HG03066 (cell line): ENCODE measurements at regions not wholly inside any gene's neighbourhood (a gene's known extent, or its start where the extent isn't known, plus 50 kb on each side); places are given as distances from the start of the nearest gene placed in this dataset.

ENCODE experiments used
- ATAC-seq: cut with Tn5 transposase; IDR thresholded peaks from one replicate; pipeline ENCODE4 v1.9.1; 2021; ENCODE audit warnings: low read depth; ENCODE audit not compliant: unreplicated experiment

GRCh38 chr13:107832500-107833100, 382.7 kb downstream of the LIG4 start:
- ATAC-seq: no peak

- ATAC-seq: no peak
Observed at GRCh38 chr13:107830804-107831203, 384.5 kb downstream of the LIG4 start.

- no peak for ATAC-seq
Observed at GRCh38 chr13:107827840-107828549, 387.3 kb downstream of the LIG4 start.

- ATAC-seq: no peak
Observed at GRCh38 chr13:107824635-107825034, 390.7 kb downstream of the LIG4 start.

GRCh38 chr13:107822006-107822405, 393.3 kb downstream of the LIG4 start:
- no peak for ATAC-seq

GRCh38 chr13:107821492-107821891, 393.8 kb downstream of the LIG4 start:
- no peak for ATAC-seq

- ATAC-seq: no peak
Observed at GRCh38 chr13:107819071-107819470, 396.3 kb downstream of the LIG4 start.

GRCh38 chr13:107817647-107818287, 397.6 kb downstream of the LIG4 start:
- no peak for ATAC-seq

- no peak for ATAC-seq
Observed at GRCh38 chr13:107812014-107812412, 403.3 kb downstream of the LIG4 start.

- ATAC-seq: no peak
Observed at GRCh38 chr13:107811233-107812013, 403.9 kb downstream of the LIG4 start.

- no peak for ATAC-seq
Observed at GRCh38 chr13:107809125-107809524, 406.2 kb downstream of the LIG4 start.

- no peak for ATAC-seq
Observed at GRCh38 chr13:107808389-107808788, 406.9 kb downstream of the LIG4 start.

GRCh38 chr13:107807306-107808073, 407.8 kb downstream of the LIG4 start:
- ATAC-seq: no peak

- no peak for ATAC-seq
Observed at GRCh38 chr13:107806726-107807125, 408.6 kb downstream of the LIG4 start.

- ATAC-seq: no peak
Observed at GRCh38 chr13:107803822-107804495, 411.4 kb downstream of the LIG4 start.

- ATAC-seq: no peak
Observed at GRCh38 chr13:107801621-107802020, 413.7 kb downstream of the LIG4 start.

- no peak for ATAC-seq
Observed at GRCh38 chr13:107799001-107799400, 416.3 kb downstream of the LIG4 start.

- ATAC-seq: no peak
Observed at GRCh38 chr13:107790397-107790796, 424.9 kb downstream of the LIG4 start.

GRCh38 chr13:107788464-107789165, 426.7 kb downstream of the LIG4 start:
- ATAC-seq: no peak
